Esophagus mucosa (tissue), 1 donor: ENCODE measurements at regions not wholly inside any gene's neighbourhood (a gene's known extent, or its start where the extent isn't known, plus 50 kb on each side); places are given as distances from the start of the nearest gene placed in this dataset.

Source experiments
- ATAC-seq: fragments of 200-7000 bp; cut with Tn5 transposase; one replicate; pipeline ENCODE4 v1.9.1; 2020
- donor health status: DM: yes; HTN: yes; CAD: no.

DNA sequence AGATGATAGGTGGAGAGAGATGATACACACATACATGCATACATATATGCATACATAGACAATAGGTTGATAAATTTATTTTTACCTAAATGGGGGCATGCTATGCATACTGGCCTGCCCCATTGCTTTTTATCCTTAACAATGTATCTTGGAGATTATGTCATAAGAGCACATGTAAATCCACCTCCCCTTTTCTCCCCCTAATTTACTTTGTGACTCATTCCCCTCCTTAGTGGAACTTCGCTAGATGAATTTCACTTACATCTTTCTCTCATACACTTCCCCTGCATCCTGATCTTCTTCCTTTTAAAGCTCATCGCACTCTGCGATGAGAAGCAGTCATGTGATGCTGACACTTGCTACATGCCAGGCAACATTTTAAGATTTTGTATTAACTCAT lies 223.6 kb downstream of the C1D start:
- ATAC-seq = no peak

DNA sequence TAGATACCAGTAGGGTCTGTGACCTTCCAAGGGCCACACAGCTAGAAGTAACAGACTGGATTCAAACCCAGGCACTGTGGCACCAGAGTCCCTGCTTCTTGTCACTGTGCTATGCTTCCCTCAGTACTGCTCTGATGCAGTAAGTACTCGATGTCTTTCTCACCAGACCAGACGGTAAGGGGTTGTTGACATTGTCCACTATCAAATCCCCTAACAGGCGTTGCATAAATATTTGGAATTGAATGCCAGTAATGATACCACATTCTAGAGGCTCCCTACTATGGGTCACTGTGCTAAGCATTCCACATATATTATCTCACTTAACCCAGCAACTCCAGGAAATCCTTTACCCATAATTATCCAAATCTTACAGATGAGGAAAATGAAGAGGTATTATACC lies 223.1 kb downstream of the C1D start:
- no peak for ATAC-seq

DNA sequence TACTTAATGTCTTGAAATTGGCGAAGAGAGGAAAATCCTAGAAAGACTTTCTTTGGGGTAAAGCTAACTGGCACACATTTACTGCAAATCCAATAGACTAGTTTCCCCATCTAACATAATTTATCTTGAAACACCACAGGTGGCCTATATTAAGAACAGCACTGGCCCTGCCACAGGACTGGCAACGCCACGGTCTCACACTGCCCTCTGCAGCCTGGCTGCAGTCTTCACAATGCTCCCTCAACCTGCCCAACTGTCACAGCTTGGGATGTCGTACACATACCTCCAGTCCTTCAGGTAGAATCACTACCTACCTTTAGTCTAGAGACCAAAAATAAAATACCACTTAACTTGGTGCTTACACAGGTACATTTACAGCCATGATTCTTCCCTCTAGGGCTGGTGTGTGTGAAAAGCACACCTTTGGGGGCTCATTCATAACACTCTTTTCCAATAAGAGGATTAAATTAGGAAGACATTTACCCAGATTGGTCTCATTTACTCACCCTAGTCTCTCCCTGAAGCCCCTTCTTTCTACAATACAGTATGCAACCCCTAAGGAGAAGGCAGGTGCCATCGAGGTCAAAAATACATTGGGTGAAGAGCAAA lies 222.2 kb downstream of the C1D start:
- ATAC-seq = peak; percentile 95

DNA sequence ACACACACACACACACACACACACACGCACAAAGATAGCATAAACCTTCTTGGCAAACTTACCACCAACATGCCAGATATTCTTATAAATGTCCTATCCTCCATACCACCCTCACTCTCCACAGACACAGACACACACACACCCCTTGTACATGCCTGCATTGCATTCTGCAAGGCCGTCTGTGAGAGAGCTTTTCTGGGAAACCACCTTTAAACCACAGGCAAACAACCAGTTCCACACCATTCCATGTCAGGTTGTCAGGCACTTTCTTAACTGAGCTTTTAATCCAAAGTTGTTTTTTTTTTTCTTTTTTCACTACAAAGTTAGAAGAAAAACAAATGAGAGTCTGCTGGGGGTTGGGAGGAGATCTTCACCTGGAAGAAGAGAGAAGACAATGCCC lies 221.1 kb downstream of the C1D start:
- ATAC-seq = no peak

DNA sequence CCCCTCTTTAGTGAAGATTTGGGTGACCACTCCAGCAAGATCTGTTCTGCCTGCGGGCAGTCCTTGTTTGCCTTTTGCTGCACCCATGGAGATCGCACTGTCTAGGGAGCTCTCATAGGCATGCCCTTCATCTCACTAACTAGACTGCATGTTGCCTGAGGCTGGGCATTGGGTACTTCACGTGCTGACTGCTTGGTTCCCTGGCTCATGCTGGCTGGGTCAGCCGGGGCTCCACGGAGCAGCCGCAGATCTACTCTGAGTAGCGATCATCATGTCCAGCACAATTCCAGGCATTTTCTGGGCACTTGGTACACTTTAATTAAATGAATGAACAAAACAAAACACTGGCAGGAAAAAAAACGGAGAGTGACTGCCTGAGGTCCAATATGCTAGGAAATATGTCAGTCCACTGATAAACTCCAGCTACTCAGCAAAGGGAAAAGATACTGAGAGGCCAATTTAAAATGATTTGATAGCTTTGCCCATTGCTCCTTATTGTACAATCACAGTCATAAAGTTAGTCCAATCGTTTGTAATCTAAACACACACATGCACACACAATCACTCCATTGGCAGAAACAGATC lies 220.3 kb downstream of the C1D start:
- no peak for ATAC-seq

DNA sequence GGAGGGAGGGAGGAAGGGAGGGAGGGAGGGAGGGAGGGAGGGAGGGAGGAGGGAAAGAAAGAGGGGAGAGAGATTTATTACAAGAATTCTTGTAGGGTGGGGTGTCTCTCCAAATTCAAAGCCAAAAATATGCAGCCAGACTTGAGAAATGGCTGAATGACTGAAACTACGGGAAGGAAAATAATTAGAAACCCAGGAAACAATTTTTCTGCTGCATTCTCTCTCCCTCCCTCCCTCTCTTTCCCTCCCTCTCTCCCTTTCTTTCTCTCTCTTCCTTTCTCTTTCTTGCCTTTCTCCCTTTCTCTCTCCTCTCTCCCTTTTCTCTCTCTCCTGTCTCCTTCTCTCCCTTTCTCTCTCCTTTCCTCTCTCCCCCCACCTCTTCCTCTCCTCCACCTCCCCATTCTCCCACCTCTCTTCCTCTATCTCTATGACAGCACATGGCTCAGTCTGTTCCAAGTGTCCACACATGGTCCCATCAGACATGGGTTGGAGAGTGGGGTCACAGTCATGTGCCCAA lies 218.7 kb downstream of the C1D start:
- ATAC-seq = no peak

DNA sequence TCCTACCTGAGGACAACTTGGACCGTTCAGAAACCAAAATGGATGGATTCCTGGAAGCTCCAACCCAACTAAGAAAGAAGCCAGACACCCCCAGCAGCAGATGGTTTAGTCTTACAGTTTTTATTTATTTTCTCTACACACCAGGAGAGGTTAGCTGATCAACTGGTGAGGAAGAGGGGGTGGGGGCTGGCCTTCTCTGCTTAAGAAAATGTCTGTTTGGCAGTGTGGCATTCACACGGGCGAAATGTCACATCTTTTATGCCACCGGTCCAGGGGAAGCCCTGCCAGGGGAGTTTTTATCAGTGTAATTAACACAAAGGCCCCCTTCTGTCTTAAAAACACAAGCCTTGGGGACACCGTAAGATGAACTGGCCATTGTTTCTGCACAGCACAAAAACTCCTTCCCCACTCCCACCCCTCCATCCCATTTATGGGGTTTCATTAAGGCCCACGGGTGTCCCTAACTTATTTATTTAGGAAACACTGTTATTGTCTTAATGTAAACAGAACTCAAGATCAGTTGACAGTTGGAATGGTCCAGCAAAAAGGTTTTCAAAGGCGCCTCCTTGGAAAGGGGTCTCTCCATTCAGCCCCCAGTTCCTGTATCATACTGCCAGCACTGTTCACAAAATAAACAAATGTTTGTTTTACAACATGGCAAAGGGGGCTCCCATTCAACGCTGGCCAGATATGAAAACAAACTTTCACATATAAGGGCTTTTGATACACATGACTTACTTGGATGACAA lies 217.0 kb downstream of the C1D start:
- no peak for ATAC-seq

DNA sequence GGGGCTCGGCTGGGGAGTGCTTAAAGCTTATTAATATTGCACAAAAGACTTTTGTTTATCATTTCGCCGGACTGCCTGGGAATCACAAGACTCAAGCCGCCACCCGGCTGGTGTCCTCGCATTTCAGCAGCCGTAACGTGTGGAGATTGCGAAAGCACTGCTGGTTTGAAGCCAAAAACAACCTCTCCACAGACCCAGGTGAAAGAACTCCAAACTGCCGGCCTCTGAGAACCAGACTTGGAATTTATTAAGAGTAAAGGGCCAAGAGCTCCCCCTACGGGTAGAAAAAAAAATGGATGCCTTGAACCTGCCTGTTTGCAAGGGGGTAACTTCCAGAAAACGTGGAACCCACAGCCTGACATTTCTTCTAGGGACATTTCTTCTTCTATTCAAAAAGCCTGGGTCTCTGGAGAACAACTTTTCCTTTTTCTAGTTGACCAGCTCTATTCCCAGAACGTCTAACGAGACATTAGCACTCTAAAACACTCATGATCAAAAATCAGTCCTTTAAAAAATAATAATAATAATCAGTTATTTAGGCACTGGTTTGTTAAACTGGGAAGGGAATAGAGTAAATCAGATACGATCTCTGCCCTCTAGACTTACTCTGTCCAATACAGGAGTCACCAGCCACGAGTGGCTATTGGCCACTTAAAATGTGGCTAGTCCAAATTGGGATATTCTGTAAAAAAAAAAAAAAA lies 216.3 kb downstream of the C1D start:
- peak; percentile 86 for ATAC-seq

DNA sequence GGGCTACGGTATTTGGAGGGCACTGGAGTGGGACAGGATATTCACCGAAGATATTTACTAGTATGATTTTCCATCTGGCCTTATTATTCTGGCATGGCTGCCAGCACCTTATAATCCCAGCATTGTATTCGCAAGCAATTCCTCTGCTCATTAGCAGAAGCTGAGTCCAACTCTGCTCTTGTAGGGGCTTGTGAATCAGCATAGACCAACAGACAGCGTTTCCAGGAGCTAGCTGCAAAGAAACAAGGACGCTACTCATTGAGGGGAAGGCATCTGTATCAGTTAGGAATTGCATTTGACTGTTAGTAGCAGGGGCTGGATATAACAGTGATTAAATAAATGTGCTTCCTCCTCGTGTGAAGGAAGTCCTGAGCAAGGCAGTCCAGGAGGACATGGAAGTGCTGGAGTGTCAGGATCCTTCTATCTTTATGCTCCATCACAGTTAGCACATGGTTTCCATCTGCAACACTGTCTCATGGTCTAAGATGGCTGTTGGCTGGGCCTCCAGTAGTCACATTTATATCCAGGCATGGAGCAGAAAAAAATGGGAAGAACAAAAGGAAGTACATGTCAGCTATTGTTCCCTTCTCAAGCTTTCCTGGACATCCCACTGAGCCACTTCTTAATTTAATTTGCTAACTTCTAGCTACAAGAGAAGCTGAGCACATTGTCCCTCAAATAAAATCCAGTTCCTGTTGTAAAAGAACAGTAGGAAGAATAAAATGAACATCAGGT lies 214.1 kb downstream of the C1D start:
- no peak for ATAC-seq

DNA sequence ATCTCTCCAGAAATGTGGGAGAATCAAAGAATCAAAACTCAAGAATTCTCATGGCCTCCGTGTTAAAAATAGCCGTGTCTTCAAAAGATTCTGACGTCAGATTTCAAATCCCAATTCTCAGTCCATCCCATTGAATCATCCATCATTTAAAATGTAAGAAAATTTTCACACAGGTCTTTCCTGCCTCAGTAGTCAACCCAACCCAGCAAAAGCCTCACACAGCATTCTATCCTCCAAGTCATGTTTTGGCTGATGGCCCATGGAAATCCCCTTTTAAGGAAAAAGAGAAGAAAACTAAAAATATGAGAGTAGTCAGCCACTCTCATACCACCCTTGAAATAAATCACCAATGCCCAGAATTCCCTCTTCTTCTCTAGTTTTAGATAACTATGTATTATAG lies 211.8 kb downstream of the C1D start:
- ATAC-seq = no peak

DNA sequence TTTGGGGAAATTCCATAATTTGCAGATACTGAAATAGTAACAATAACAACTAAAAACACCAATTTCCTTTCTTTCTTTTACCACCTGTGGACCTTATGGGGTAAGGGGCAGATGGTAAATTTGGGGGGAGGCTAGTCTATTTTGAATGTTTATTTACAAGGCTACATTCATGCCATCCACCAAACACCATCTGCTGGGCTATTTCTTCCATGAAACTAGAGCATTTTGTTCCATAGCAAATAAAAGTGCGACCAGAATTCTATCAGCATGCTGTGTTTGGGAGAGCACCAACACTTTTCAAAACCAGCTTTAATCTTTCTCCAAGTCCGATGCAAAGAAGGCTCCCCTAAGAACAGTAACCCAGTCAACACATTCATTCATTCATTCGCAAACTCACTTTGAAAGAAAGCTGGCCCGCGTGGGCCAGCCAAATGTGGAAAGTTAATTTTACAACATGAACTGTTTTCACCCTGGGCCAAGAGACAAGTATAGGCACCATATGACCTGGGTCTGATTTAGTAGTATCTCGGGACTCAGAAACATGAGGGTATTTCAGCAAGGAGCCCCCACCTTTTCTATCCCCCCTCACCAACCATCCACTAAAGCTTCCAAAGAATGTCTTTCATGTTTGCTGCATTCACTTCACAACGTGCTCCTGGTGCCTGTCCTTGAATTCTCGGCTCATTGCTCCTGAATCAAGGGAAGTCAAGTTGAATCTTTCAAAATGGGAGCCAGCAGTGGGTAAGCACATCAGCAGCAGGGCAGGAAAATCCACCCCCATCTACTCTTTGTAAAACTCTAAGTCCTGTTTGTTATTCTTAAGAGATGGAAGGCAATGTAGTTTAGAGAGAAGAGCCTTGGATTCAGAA lies 210.6 kb downstream of the C1D start:
- ATAC-seq = no peak

DNA sequence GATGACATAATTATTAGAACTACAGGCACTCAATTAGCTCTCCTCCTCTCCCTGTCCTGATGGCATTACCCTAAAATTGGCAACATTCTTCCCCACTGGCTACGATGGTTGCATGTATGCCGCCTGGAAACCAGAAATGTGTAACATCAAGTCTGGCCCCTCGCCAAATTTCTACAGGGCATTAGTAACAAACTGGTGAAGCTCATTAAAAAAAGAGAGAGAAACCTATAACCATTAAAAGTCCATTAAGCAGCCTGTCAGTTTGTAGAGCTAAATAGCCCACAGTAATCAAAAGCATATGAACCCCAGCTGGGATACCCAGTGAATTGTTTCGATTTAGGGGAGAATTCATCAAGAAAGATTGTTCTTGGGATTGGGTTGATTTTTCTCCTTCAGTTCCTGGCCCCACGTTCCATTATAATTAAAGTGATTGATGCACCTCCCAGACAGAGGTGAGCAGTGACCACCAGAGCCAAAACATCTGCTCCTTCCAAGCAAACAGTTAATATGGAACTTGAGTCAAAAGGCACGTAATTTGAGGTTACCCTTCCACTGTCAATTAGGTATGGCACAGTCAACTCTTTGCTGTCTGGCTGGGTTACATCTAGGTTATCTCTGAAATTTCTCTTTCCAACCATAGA lies 208.6 kb downstream of the C1D start:
- ATAC-seq = no peak

DNA sequence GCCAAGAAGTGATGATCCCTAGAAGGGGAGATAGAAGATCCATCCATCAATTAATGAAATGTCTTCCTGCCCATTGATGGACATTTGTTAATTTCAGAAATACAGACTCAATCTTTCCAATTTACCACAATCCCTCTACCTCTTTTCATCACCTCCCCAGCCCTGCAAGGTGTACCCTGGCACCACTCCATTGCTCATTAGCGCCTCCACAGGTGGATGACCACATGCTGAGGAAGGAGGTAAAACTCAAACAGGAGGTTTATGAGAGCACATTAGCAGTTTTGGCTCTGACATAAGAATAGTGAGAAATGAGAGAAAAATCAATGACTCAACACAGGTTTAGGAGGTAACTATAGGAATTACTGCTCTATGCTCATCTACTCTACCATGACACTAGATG lies 208.0 kb downstream of the C1D start:
- no peak for ATAC-seq

DNA sequence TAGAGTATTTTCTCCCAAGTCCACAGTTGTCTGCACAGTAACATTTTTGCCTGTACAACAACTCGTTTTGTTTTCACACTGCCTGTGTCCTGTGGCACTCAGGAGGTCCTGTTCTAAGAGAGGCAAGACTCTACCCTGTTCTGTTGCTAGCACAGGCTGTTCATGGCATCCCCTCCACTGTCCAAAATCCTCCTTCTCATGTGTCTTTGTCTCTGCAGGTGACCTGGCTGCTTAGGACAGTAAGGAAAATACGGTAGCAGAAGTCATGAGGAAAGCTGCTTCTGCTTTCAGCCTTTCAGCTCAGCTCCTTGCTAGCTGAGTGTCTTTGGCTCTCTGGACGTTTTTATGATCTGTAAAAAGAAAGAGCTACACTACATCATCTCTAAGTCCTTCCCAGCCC lies 205.9 kb downstream of the C1D start:
- ATAC-seq = no peak

DNA sequence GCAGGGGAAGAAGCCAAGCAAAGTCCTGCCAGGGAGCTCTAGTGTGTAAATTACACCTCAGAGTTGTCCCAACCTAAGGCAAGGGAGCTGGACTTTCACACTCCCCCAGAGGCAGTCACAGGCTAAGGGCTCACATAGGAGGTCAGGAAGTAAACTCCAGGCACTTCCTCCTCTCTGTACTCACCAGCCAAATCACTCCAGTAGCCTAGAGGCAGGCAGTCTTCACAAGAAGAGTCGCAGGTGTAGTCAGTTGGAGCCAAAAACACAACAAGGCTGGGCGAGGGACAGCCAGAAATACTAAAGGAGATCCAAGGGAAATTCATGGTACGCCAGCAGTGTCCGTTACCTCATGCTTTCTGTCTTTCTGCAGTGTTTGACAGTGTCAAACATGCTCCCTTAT lies 205.0 kb downstream of the C1D start:
- no peak for ATAC-seq

DNA sequence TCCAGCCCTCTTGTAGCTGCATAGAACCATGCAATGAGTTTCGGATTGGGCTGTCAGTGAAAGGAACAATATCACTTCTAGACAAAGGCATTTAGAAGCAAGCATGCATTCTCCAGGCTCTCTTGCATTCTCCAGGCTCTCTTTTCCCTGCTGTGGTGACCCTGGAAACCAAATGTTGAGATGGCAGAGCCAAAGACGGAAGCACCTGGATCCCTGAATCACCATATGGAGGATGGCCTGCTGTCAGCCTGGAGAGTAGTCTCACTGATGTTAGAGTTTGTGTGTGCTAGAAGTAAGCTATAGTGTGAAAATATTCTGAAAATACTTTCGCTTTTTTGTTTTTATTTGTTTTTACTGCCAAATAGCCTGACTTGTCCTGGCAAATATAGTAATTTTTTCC lies 203.9 kb downstream of the C1D start:
- ATAC-seq = no peak

DNA sequence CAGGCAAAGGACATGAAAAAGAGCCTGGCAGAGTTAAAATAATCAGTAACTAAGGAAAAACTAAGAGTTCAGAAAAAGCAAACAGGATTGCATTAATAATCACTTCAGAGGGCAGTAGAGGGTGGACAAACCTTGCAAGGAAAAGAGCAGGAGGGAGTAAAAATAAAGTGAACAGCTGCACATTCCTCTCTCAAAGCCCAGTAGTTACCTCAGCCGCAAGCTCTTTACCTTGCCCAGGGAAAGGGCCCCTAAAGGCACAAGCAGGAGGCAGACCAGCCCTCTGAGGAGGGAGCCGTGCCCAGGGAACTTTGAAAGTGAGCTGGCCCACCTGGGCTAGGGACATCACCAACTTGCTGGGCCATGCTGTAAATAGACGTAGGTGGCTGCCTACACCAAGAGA lies 196.9 kb downstream of the C1D start:
- no peak for ATAC-seq

DNA sequence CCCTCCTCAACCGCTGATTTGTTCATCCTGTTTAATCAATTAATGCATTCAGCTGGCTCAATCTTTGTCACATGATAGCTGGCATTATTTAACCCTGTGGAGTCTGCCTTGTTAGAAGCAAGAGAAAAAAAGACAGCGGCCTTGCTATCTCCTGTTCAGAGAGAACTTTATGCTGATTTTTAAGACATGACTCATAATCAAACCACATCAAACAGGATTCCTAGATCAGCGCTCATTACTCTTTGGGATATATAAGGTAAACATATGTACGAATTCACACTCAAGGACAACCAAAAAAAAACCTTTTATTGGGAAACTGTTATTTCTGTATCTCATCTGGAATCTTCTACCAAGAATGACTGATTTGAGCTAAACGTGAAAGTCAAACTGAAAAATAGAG lies 195.1 kb downstream of the C1D start:
- no peak for ATAC-seq

DNA sequence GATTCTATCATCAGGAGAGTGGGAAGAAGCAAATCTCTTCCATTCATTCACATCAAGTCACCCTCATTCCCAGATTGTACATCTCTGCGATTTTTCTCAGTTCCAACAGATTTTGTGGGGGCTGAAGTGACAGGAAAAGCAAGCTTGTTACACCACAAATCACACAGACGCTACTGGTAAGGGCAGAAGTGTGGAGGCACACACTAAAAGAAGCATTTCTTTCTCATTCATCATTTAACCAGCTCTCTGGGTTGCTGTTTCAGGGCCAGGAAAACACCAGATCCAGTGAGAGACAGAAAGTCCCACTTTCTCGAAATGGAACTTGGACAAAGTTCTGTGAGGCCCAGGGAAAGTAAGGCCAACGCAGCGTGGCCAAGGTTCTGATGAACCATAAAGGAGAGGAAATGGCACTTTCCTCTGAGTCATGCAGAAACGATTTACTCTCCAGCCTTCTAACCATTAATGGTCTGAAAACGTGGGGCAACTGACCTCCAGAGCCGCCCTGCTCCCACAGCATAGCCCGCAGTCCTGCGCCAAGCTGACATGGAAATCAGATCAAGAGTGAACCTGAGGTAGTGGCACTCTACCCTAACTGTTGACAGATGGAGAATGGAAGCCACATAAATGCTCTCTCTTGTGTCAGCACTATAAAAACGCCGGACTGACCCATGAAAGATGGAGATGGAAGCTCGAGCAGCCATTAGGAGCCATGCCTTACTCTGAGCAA lies 191.0 kb downstream of the C1D start:
- no peak for ATAC-seq

DNA sequence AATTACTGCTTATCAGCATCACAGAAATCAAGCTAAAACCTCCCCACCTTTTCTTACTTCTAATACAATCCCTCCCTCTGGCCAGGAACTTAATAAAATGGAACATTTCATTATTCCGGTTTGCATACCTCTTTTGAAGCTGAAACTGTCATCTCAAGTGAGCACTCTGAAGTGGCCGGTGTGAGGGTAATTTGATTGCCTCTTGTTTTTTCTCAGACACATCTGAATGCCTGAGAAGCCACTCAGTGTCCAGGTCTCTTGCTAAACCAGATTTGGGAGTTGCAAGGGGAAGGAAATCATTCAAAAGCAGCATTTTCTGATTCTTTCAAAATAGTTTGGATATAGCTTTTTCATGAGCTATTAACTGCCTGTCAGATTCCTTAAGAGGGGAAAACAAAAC lies 190.3 kb downstream of the C1D start:
- no peak for ATAC-seq

DNA sequence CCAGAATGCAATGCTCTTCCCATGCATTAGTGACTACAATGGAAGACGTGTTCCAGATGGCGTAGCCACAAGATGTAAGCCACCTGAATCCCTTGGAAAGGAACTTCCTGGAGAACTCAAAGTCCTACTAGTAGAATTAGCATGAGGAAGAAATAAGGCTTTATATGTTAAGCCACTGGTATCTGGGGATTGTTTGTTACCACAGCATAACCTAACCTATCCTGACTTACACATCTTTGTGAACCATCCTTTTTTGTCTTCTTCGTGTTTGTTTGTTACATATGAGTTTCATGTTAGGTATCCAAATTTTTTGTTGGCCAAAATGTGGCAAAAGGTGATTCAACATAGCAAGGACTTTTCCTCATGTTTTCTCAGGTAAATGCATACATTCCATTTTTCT lies 188.9 kb downstream of the C1D start:
- no peak for ATAC-seq
